ENCODE measurements at regions not wholly inside any gene's neighbourhood (a gene's known extent, or its start where the extent isn't known, plus 50 kb on each side); places are given as distances from the start of the nearest gene placed in this dataset.
"Not testable (repeated sequence)": the region's sequence is repeated elsewhere in the genome, so short reads cannot be mapped to it uniquely, and the experiment has no call there.

GRCh38 chr1:163596106-163596505 lies 274.4 kb downstream of the NUF2 start:
- TF ChIP-seq CTCF (IDR thresholded peaks at IDR 0.05 in 4 of 5, conservative IDR thresholded peaks at IDR 0.05 in 1 of 5); POLR2A (IDR thresholded peaks at IDR 0.05): not testable (repeated sequence)

Measured in gastrocnemius medialis (tissue), 4 donors.